Forelimb muscle (tissue), 1 donor: ENCODE measurements at regions not wholly inside any gene's neighbourhood (a gene's known extent, or its start where the extent isn't known, plus 50 kb on each side); places are given as distances from the start of the nearest gene placed in this dataset.
"Not testable (repeated sequence)": the region's sequence is repeated elsewhere in the genome, so short reads cannot be mapped to it uniquely, and the experiment has no call there.

Source experiments
- DNase-seq: peaks from one replicate; pipeline ENCODE4 v3.0.0-alpha.2; 2013; ENCODE audit warnings: low read depth

DNA sequence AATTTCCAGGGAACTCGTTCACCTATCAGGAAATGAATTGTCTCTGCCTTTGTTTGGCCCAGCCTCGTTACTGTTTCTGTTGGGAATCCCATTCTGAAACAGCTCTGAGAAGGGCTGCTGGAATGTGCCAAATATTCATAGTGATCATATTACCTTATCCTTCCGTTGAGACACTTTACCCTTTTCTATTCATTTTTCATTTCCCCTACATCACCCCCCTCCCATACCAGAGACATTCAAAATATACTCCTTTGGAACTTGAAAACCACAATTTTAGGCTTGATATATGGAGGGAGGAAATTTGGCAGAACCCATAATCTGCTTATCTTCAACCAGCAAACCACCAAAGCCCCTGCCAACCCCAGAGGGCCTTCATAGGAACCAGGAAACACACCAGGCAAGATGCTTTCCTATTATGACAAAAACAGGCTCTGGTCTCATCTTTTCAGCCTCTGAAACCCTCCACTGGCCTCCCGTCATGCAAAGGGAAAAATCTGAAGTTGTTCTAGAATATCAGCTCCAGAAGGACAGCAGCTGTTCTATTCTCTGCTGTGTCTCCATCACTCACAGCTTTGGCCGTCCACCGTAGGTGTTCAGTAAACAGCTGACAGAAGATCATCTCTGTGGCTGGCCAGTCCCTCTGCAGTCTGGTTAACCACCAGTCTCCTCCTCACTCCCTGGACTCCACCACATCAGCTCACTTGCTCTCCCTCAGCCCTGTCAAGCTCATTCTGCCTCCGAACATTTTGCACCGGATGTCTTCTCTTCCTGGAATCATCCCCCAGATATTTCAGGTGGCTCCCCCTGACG is 217.2 kb upstream of the WWC1 start:
- DNase-seq, result no peak

DNA sequence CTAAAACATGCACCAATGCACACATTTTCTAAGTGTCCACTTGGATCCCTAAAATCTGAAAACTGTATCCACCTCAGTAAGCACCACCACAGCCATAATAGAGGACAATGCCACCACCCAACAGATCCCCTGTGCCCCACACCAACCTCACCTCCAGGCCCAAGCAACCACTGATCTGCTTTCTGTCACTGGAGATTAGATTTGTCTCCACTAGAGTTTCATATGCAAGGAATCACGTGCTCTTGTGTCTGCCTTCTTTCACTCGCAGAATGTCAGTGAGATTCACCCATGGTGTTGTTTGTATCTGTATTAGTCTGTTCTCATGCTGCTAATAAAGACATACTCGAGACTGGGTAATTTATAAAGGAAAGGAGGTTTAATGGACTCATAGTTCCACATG is 216.1 kb upstream of the WWC1 start:
- DNase-seq, result no peak

DNA sequence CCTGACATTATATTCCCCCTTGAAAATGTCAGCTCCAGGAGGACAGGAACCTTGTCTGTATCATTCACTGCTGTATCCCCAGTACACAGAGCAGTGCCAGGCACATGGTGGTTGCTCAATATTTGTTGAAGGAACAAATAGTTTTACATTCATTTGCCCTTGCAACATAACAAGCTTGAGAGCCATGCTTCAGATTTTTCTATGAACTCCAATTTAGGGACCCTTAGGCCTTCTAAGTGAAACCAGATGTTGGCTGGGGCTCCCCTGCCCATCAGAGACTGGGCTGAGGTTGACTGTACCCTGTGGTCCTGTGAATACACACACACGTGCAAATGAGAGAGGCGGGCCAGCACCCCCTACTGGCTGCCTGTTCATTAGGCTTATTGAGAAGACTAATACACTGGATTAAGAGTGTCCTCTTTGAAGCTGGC is 214.9 kb upstream of the WWC1 start:
- no peak for DNase-seq

DNA sequence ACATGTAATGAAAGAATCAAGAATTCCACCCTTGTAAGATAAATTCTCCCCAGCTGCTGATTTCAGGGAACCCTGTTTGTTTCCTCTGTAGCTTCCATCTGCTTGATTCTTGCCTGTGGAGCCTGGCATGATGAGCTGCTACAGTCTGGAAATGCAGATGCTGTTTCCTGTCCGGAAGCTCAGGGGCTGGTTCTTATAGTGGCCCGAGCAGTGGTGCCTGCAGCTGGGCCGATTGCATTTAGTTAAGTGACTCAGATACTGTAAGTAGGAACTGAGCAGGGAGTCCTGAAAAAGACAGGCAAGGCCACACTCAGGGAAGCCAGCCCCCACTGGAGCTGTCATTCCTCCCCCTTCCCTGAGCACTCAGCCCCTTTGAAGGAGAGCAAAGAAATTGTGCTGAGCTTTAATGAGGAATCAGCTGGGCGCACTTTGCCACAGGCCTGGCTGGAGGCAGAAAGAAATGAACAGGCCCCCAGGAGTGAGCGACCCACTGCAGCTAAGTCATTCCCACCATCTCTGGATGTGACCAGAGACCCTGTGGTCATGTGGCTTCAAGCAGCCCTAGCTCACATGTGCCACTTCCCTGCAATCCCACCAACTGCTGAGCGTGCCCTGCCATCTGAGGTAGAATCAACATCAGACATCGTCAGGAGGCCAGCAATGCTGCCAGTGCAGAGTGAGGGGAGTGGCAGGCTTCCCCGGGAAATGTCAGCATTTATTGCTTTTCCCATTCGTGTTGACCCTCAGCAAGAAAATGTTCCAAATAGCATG is 206.0 kb upstream of the WWC1 start:
- no peak for DNase-seq

DNA sequence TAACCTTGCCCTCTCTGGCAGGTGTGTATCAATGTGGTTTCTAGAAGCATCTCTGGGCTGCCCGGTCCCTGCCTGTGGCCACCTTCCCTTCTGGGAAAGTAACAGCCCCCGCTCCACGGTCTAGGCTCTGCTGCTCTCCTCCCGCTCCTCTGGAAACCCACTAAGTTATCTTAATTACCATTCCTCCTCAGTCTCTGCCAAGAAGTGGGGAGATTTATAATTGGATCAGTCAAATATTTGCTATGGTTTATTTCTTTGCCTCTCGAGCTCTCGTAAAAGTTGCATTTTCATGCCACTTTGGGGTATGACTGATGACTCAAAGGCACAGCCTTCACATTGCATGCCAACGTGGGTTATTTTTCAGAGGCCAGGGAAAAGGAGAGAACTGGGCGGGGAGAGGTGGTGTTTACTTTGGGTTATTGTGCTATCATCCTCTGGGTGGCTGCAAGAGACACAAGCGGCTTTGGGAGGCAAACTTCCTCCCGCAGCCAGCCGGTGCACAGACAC is 205.3 kb upstream of the WWC1 start:
- DNase-seq, result no peak

DNA sequence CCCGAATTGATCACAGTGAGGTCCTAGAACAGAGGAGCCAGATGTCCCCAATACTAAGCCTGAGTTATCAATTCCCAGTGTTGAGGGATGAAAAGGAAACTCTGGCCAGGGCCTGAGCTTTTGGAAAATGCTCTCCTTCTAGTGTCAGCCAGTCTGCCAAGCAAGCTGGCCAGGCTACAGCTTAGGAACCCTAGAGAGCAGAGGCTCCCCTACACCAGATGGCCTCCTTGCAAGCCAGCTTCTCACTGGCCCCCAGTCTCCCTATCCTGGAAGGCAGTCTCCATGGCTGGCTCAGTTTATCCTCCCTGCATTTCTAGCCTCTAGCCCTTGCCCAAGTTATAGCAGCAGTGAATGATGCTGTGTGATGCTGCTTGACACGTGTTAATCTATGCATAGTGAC is 204.7 kb upstream of the WWC1 start:
- DNase-seq, result no peak

DNA sequence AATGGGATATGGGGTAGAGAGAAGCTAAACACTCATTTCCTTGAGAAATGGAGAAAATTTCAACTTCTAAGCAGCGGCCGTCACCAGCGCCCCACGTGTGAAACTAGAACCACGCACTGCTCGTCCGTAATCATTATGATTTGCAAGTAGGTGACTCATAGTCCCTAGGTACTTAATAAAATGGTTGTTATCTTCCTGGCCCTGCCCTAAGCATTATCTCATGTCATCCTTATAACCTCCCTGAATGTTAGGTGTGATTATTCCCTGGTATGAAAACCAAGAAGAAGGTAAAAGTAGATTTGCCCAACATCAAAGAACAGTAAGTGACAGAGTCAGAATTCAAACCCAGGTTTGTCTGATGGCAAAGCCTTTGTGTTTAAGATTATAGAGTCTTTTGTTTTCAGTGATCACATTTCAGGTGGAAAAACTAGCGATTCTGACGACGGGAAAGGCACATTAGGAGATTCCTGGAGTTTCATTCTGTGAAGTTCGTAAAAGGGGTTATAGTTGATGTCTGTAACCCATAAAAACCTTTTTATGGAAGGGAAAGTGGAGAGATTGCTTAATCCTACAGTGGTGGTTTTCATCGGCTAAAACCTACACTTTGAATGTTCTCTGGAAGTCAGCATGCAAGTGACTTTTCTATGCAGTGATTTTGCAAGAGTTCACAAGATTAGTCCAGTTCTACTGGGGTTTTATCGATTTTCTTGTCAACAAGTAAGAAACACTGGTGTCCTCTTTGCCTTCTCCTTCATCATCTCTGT is 202.9 kb upstream of the WWC1 start:
- no peak for DNase-seq

DNA sequence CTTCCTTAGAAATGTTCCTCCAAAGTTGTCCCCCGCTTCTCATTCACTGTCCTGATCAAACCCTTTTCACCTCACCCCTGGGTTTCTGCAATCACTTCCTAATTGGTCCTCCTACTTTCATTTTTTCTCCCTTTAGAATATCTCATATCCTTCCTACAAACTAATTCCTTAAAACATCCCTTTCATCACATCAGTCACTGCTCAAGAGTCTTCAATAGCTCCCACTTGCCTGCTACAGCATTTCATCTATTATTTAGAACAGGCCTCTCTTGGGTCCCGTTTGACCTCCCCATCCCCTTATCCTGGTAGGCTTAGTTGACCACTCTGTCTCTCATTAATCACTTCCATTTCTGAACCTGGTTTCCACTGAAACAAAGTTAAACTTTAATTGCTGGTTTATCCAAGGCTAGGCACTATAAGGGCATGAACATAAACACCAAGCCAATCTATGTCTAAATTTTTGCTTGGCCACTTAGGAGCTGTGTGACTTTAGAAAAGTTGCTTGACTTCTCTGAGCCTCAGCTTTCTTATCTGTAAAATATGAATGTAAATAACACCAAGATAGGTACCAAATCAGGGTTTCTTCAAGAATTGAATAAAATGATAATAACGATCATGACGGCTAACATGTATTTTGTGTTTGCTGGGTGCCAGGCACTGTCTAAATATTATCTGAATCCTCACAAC is 202.1 kb upstream of the WWC1 start:
- DNase-seq, result no peak

DNA sequence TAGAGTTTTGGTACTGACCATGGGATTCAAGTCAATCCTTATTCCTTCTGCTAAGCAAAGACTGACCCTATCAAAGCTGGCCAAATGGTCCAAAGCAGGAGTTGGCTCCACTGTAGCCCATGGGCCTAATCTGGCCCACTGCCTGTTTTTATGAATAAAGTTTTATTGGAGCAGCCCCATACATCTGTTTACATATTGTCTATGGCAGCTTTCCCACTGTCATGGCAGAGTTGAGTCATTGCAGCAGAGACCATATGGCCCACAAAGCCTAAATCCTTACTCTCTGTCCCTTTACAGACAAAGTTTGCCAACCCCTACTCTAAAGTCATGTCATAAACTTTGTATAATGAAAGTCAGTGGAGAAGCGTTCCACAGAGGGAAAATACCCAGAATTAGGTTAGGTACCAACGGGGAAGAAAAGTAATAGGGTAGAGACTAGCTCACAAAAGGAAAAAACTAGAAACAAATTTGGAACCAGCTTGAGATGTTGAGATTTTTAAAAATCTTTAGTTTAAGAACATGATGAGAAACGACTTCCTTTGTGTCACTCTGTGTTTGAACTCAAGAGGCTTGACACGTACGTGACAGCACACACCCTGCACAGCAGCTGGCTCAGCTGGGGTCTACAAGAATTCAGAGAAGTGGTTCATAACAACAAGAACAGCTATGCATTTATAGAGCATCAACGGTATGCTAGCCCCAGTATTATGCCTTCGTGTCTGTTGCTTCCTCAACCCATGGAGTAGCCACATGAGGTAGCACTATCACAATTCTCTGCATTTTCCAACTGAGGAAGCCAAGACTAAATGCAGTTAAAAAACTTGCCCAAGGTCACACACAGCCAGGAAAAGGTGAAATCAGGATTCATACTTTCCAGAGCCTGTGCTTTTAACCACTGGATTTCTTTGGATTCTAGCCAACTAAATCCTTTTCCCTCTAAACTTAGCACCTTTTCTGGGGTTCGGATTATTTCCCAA is 198.9 kb upstream of the WWC1 start:
- no peak for DNase-seq

DNA sequence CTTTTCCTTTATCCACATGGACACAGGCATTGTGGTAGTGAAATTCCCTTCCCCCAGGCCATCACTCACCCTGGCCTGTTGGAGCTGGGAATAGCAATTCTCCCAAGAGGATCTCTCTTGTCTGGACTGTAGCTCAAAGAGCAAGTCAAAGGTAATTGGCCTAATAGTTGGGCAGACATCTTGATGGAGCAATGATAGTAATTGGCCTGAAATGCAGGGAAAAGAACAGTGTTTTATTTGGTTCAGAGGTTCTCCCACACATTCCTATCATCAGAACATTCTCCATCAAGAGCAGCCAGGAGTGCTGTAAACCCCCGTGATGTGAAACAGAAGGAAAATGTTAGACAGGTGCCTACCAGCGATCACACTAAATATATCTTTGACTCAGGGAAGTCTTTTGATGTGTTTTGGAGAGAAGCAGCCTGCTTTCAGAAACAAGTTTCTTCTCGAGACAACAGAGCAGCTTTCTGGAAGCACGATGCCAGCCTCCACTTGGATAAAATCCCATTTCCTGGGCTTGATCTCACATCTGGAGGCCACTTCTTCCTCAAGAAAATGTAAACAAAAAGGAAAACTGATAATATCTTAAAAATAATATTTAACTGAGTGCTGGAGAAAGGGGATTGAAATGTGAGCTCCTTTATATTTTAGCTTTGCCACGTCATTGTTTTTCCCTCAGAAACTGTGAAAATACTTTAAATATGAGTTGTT is 198.1 kb upstream of the WWC1 start:
- DNase-seq, result no peak

DNA sequence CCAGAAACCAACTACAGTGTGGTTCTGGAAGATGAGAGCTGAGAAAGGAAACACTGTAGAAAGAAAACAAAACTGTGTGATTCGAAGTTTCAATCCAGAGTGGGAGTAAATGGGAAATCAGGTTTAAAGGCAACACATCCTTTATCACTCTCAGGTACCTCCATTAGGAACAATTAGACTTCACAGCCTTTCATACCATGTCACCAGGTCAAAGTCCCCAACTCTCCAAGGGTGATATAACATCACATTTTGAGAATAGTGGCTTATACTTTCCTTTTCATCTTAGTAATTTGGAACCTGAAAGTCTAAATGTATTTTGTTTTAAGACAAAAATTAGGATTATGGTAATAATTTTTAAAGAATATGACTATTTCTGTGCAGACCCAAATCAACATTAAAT is 194.9 kb upstream of the WWC1 start:
- DNase-seq, result no peak

DNA sequence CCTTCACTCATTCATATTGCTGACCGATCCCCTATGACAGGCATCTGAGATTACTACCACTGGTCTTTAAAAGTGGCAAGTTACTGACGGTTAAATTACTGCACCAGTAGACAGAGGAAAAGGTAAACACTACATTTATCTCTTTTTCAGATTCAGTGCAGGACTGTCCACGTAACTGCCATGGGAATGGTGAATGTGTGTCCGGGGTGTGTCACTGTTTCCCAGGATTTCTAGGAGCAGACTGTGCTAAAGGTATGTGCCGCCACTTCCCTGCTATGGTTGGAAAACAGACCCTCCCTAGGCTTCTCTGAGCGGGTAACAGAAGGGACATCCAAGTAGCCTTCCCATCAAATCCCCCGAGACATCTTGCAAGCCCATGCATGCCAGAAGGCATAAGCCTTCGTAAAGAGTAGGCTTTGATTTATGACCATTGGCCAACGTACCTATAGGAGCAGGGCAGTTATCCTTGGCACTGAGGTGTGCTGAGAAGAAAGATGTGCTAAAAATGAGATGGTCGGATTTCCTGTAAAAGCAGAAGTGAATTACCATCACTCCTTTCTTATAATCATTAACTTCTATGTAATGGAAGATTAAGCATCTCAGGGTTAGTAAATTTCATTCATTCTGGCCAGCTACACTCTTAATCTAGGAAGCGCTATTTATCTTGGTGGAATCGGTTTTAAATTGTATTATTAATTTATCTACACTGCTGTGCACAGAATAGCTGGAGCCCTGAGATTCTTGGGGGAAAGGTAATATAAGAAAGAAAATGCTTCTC is 193.4 kb upstream of the WWC1 start:
- no peak for DNase-seq

DNA sequence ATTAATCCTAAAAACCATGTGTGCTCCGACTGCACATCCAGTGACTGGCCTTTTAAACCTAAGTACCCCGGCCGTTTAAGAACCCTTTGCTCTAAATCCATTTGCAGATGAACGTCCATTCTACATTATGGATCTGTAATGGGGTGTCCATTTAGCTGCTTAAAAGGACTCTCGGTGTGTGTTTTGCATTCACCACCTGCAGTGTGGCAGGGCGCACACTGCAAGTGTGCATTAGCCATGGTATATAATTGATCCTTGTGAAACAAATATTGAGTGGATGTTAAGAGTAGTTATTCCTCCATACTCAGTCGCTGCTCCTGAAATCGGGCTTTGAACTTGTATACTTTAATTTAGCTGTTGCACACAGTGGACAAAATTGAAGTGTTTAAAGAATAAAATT is 190.1 kb upstream of the WWC1 start:
- no peak for DNase-seq

DNA sequence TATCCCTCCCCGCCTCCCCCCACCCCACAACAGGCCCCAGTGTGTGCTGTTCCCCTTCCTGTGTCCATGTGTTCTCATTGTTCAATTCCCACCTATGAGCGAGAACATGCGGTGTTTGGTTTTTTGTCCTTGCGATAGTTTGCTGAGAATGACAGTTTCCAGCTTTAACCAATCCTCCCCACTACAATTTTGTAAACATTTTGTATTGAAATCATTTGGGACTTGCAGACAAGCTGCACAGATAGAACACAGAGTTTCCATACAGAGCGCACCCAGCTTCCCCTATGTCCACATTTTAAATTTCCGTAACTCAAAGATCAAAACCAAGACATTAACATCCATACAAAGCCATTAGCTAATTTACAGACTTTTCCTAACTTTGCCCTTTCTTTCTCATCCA is 188.4 kb upstream of the WWC1 start:
- not testable (repeated sequence) for DNase-seq

DNA sequence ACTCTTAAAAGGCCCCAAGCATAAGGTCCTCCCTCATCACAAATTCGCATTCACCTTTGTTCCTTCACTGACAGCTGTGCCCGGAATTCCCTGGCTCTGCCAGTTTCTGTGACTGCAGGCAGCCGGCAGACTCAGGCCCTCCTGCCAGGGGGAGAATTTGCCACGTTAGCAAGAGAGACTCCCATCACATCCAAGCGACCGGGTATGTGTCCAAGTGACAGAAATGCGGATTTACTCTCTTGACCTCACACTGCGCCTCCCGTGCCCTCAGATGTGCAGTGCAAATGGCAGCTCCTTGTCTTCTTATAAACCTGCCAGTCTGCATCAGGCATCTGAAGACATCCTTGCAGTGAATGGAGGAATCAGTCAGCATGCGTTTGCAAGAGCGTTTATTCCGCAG is 187.1 kb upstream of the WWC1 start:
- DNase-seq, result no peak

DNA sequence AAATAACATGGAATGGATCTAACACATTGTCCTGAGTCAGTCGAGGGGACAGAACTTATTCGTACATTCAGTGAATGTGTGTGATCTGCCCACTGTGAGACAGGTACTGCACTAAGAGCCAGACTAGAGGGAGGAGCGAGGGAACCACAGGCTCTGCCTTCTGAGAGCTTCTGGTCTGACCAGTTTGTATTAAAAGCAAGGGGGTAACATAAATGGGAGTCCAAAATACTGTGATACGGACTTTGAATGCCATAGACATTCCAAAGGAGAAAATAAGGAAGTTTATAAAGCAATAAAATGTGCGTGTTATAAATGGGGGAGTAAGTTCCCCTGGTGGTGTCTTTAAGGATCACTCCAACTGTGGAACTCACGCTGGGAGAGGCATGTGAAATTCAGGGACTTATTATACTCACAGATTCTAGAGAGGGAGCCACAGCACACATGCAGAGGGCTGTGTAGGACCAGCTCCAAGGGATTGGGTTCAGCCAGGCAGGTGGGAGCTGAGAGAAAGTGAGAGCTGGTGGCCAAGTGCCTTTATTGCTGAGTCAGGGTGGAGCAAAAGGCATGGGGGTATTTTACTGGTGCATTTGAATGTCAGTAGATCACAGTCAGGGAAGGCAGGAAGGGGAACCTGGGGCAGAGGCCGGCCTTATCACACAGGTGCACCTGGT is 186.5 kb upstream of the WWC1 start:
- no peak for DNase-seq

DNA sequence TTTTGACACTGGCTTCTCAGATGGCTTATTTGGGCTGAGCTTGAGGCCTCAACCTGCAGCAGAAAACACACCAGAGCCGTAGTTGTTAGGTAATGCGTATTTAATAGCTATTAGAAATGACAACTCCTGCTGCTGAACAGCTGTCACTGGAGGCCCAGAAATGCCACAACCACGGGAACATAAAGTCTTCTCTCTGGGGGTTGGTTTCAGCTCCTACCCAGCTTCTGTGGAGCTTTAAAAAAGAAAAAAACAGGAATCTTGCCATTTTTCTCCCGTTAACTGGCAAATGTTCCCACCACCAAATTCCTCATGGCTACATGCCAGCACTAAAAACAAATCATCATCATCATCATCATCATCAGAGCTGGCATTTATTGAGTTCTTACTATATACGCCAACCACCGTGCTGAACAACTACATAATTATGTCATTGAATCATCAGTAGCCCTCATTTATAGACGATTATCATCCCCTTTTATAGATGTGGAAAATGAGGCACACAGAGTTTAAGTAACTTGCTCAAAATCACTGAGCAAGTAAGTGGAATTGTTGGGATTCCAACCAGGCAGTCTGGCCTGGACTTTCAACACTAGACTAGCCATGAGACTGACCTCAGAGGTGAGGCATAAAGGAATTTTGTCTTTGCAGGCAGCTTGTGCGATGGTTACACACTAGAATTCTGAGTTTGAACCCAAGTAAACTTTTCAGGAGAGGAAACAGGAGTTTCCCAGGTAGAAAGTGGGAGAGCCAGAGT is 185.3 kb upstream of the WWC1 start:
- no peak for DNase-seq

DNA sequence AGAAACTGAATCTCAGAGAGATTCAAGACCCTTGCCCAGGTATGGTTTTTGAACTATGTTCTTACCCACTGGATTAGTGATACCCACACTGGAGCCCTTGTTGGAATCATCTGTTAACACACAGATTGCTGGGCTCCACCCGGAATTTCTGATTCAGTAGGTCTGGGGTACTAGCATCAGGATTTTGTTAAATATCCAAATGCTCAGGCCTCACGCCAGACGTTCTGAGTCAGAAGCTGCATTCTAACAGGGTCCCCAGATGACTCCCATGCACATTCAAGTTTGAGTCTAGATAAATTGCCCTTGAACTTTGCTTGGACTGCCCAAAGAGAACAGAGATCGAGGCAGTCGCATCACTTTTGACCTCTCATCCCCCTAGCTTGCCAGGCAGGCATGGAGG is 182.0 kb upstream of the WWC1 start:
- DNase-seq, result no peak
